DND-41 (cell line): ENCODE measurements at regions not wholly inside any gene's neighbourhood (a gene's known extent, or its start where the extent isn't known, plus 50 kb on each side); places are given as distances from the start of the nearest gene placed in this dataset.

Experiments used
- ATAC-seq: fragments of 200-7000 bp; cut with Tn5 transposase; 3 replicates; pipeline ENCODE4 v1.9.1; 2021; ENCODE audit warnings: low read depth; ENCODE audit not compliant: insufficient read depth
- DNase-seq: peaks from one replicate; pipeline ENCODE4 v3.0.0-alpha.2; 2020
- H2AFZ ChIP-seq: 2 replicates; pipeline ENCODE4 v1.6.0; 2012; ENCODE audit warnings: low read depth, low read length
- H3K27ac ChIP-seq: 2 replicates; pipeline ENCODE4 v1.5.1; 2012; ENCODE audit warnings: low read length, inconsistent platforms
- H3K27me3 ChIP-seq: fragments of 200-600 bp; sonication (generic); 2 replicates; pipeline ENCODE4 v1.6.0; 2012; ENCODE audit warnings: low read length, mild to moderate bottlenecking, inconsistent platforms; ENCODE audit not compliant: insufficient read depth, poor library complexity
- H3K36me3 ChIP-seq: 2 replicates; pipeline ENCODE4 v1.5.1; 2012; ENCODE audit warnings: low read length, inconsistent platforms; ENCODE audit not compliant: insufficient read depth
- H3K4me1 ChIP-seq: 2 replicates; pipeline ENCODE4 v1.5.1; 2012; ENCODE audit warnings: mild to moderate bottlenecking, low read length; ENCODE audit not compliant: insufficient read depth
- H3K4me2 ChIP-seq: 2 replicates; pipeline ENCODE4 v1.6.0; 2012; ENCODE audit warnings: mild to moderate bottlenecking, moderate library complexity, low read length, inconsistent platforms; ENCODE audit not compliant: insufficient read depth
- H3K4me3 ChIP-seq, 2 experiments: fragments of 200-600 bp in 1 of 2; shearing (Covaris generic) in 1 of 2; 2 replicates each; pipeline ENCODE4 v1.5.1; 2012 to 2016; ENCODE audit warnings: inconsistent platforms in 2 of 2, low read length in 2 of 2, mild to moderate bottlenecking in 2 of 2, low read depth in 1 of 2, moderate library complexity in 1 of 2
- H3K79me2 ChIP-seq: 2 replicates; pipeline ENCODE4 v1.6.0; 2012; ENCODE audit warnings: low read length, inconsistent platforms; ENCODE audit not compliant: insufficient read depth
- H3K9ac ChIP-seq: 2 replicates; pipeline ENCODE4 v1.6.0; 2012; ENCODE audit warnings: low read depth, mild to moderate bottlenecking, inconsistent platforms, low read length, moderate library complexity
- H3K9me3 ChIP-seq: 2 replicates; pipeline ENCODE4 v1.5.1; 2012; ENCODE audit warnings: low read length, moderate library complexity, mild to moderate bottlenecking, inconsistent platforms; ENCODE audit not compliant: insufficient read depth, severe bottlenecking
- H4K20me1 ChIP-seq: 2 replicates; pipeline ENCODE4 v1.6.0; 2012; ENCODE audit warnings: low read length; ENCODE audit not compliant: insufficient read depth
- EZH2 ChIP-seq: IDR thresholded peaks from 3 replicates; pipeline ENCODE4 v1.6.1; 2012; ENCODE audit warnings: borderline replicate concordance, low read depth, mild to moderate bottlenecking, moderate library complexity, low read length, inconsistent platforms; ENCODE audit not compliant: severe bottlenecking
- TF ChIP-seq, protein P1 (sequence below): IDR thresholded peaks from 2 replicates; pipeline ENCODE4 v1.5.1; 2012; ENCODE audit warnings: borderline replicate concordance, low read length, moderate library complexity, mild to moderate bottlenecking; ENCODE audit not compliant: poor library complexity, severe bottlenecking; ENCODE audit errors: extremely low read depth

DNA sequence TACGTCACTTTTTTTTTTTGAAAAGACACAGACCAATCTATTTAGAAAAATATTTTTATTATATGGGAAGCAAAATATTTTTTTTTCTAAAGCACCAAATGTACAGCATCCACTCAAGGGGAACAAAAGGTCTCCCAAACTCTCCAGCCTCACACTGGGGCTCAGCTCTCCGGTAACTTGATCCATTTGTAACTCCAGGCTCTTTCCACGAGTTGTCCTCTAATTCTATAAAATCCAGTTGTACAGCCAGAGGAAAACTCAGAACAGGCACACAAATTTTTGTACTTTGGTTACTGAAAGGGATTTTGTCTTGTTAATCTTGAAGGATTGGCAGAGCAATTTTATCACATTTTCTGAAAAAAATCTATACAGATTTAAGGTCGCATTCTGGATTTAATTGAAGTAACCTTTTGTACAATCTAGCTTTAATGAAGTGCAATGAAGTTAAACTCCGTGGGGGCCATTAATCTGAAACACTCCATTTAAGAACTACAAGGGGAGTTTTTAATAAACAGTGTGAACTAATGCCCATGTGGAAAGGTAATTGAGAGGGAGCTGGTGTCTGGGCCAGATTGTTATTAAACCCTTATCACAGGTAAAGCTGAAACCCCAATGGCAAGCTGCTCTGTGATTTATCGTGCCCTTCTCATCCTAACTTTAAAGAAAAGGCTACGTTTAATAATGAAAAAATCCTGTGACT, 161.2 kb upstream of the FRG1 start:
- no peak for ATAC-seq

DNA sequence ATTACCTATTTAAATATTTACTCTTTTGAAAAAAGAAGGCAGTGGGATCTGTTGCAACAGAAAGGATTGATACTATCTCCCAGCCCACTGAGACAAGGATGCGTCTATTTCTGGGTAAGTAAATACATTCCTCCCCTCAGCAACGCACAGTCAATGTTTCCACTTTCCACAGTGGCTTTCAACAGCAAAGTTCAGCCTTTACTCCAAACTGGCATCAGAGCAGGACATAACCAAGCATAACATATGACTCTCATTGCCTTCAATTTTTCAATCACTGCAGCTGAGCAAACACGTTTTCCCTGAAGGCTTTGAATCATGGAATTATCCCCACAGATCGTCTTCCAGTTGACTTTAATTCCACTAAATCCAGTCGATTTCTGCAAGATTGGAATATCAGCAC, 160.3 kb upstream of the FRG1 start:
- Histone ChIP-seq H3K4me1 (no peaks in the 10 kb centered on the region), H3K4me3 (no peak overlapping the region), H3K9me3 (peaks cover 2% of the 10 kb centered on the region), H3K36me3 (no peaks in the 10 kb centered on the region), H3K27ac (no peak overlapping the region), H3K4me2 (no peak overlapping the region), H3K9ac (no peak overlapping the region), H2AFZ (no peak overlapping the region), H3K27me3 (no peaks in the 10 kb centered on the region), H4K20me1 (no peaks in the 10 kb centered on the region), H3K79me2 (no peaks in the 10 kb centered on the region)
- no peak for ATAC-seq
- no peak for DNase-seq
- TF ChIP-seq, protein P1, sequence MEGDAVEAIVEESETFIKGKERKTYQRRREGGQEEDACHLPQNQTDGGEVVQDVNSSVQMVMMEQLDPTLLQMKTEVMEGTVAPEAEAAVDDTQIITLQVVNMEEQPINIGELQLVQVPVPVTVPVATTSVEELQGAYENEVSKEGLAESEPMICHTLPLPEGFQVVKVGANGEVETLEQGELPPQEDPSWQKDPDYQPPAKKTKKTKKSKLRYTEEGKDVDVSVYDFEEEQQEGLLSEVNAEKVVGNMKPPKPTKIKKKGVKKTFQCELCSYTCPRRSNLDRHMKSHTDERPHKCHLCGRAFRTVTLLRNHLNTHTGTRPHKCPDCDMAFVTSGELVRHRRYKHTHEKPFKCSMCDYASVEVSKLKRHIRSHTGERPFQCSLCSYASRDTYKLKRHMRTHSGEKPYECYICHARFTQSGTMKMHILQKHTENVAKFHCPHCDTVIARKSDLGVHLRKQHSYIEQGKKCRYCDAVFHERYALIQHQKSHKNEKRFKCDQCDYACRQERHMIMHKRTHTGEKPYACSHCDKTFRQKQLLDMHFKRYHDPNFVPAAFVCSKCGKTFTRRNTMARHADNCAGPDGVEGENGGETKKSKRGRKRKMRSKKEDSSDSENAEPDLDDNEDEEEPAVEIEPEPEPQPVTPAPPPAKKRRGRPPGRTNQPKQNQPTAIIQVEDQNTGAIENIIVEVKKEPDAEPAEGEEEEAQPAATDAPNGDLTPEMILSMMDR: no peak
- TF ChIP-seq EZH2: no peak

More for the DNA sequence above, 161.2 kb upstream of the FRG1 start:
- DNase-seq: no peak
- no peak overlapping the region for H3K9ac ChIP-seq
- peaks cover 2% of the 10 kb centered on the region for H3K9me3 ChIP-seq
- H2AFZ ChIP-seq: no peak overlapping the region
- no peaks in the 10 kb centered on the region for H3K4me1 ChIP-seq
- TF ChIP-seq, protein P1: no peak
- TF ChIP-seq EZH2: no peak
- H4K20me1 ChIP-seq: no peaks in the 10 kb centered on the region
- H3K27ac ChIP-seq: no peak overlapping the region
- H3K36me3 ChIP-seq: no peaks in the 10 kb centered on the region
- H3K79me2 ChIP-seq: no peaks in the 10 kb centered on the region
- no peaks in the 10 kb centered on the region for H3K27me3 ChIP-seq
- H3K4me2 ChIP-seq: no peak overlapping the region
- no peak overlapping the region for H3K4me3 ChIP-seq

DNA sequence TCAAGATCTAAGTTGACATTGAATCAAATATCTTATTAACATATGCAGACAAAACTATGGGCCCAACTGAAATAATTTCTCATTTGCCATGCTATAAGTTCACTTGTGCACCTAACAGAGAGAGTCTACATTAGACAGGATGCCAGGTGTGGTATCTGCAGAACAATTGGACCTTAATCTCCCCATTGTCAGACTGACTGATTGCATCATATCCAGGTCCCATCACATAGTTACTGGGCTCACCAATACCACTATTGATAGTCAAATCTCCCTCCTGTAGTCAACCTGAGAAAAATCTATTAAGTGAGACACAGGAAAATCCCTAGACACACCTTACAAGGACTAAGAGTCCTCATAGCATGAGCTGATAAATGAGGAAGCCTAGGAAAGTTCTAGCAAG, 156.0 kb upstream of the FRG1 start:
- Histone ChIP-seq H2AFZ (no peak overlapping the region), H3K27me3 (no peaks in the 10 kb centered on the region), H3K36me3 (no peaks in the 10 kb centered on the region), H3K9ac (no peak overlapping the region), H3K4me2 (no peak overlapping the region), H3K4me1 (no peaks in the 10 kb centered on the region), H3K4me3 (no peak overlapping the region), H3K79me2 (no peaks in the 10 kb centered on the region), H3K9me3 (peaks cover 2% of the 10 kb centered on the region), H3K27ac (no peak overlapping the region), H4K20me1 (no peaks in the 10 kb centered on the region)
- DNase-seq (no peak), ATAC-seq (no peak)
- TF ChIP-seq EZH2: no peak
- TF ChIP-seq, protein P1: no peak
